ENCODE measurements at regions not wholly inside any gene's neighbourhood (a gene's known extent, or its start where the extent isn't known, plus 50 kb on each side); places are given as distances from the start of the nearest gene placed in this dataset.

GRCh38 chr6:120873125-120873865 is 461.0 kb downstream of the TBC1D32 start:
- TF ChIP-seq POLR2AphosphoS5 (IDR thresholded peaks at IDR 0.05; ENCODE audit: control insufficient read depth, insufficient read depth, low read depth, low read length) (no peak), CTCF (IDR thresholded peaks at IDR 0.05 in 2 of 3, conservative IDR thresholded peaks at IDR 0.05 in 1 of 3; ENCODE audit: insufficient read depth in 2 of 3, low read depth in 1 of 3, low read length in 3 of 3) (no peak), ZNF232 (CRISPR knock-in tag; IDR thresholded peaks at IDR 0.05) (no peak), POLR2A (conservative IDR thresholded peaks at IDR 0.05) (no peak)
